ENCODE measurements at regions not wholly inside any gene's neighbourhood (a gene's known extent, or its start where the extent isn't known, plus 50 kb on each side); places are given as distances from the start of the nearest gene placed in this dataset.

DNA sequence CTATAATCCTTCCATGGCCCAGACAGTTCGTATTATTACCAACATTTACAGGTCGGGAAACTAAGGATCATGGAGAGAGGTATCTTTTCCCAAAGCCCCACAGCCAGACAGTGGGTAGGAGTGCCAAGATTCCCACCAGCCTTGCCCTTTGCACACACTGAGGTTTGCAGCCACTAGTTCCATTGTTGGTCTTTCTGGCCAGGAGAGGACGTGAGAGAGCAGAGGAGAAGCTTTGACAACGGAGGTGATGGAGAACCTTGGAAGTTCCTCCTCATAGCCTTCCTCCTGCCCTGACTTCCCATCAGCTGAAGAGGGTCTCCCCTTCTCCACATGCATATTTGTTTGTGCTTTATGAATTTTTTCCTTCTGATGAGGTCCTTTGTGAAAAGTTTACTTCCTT is 50.5 kb upstream of the PLCL2 start:
- no peaks in the 10 kb centered on the region for H3K27me3 ChIP-seq (replicated peaks in 1 of 4; ENCODE audit: control extremely low read depth in 1 of 4, control insufficient read depth in 3 of 4, insufficient read depth in 4 of 4, low read length in 3 of 4)
- no peaks in the 10 kb centered on the region for H3K9me3 ChIP-seq (ENCODE audit: control extremely low read depth in 1 of 3, control insufficient read depth in 2 of 3, insufficient read depth in 1 of 3, low read length in 2 of 3)
- H3K27ac ChIP-seq (ENCODE audit: low read length in 2 of 2), result no peak overlapping the region
- ChIA-PET POLR2A (interaction anchor here (0.6 kb wide), 1 partner anchor 50 kb away, joined by 3 read pairs; the partner anchor contains the start of gene PLCL2), CTCF (no interaction called here)
- H3K9ac ChIP-seq (ENCODE audit: low read length), result no peak overlapping the region
- H3K4me1 Mint-ChIP-seq, result peaks cover 17% of the 10 kb centered on the region
- ATAC-seq (ENCODE audit: low read depth) (no peak), DNase-seq (no peak)
- TF ChIP-seq EZH2 (IDR thresholded peaks at IDR 0.05; ENCODE audit: borderline replicate concordance, insufficient read depth, low read depth, low read length, poor library complexity, severe bottlenecking), result no peak
- TF ChIP-seq, protein P1, sequence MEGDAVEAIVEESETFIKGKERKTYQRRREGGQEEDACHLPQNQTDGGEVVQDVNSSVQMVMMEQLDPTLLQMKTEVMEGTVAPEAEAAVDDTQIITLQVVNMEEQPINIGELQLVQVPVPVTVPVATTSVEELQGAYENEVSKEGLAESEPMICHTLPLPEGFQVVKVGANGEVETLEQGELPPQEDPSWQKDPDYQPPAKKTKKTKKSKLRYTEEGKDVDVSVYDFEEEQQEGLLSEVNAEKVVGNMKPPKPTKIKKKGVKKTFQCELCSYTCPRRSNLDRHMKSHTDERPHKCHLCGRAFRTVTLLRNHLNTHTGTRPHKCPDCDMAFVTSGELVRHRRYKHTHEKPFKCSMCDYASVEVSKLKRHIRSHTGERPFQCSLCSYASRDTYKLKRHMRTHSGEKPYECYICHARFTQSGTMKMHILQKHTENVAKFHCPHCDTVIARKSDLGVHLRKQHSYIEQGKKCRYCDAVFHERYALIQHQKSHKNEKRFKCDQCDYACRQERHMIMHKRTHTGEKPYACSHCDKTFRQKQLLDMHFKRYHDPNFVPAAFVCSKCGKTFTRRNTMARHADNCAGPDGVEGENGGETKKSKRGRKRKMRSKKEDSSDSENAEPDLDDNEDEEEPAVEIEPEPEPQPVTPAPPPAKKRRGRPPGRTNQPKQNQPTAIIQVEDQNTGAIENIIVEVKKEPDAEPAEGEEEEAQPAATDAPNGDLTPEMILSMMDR (IDR thresholded peaks at IDR 0.05), result no peak
- no peak overlapping the region for H3K4me2 ChIP-seq (replicated peaks; ENCODE audit: low read depth, low read length, poor library complexity, severe bottlenecking)
- no peaks in the 10 kb centered on the region for H4K20me1 ChIP-seq (ENCODE audit: control insufficient read depth, insufficient read depth, low read length, poor library complexity, severe bottlenecking)
- intact Hi-C loops (cut with micrococcal nuclease), result no loop called here
- no peak overlapping the region for H3K4me3 Mint-ChIP-seq
- 79% methylated on average over 2 of the region's 4 CpGs for WGBS (ENCODE audit: insufficient coverage)
- H3K27me3 Mint-ChIP-seq, result no peaks in the 10 kb centered on the region
- H3K36me3 ChIP-seq (replicated peaks in 1 of 2; ENCODE audit: control extremely low read depth in 1 of 2, control insufficient read depth in 1 of 2, extremely low read depth in 1 of 2, insufficient read depth in 2 of 2, low read length in 1 of 2), result no peaks in the 10 kb centered on the region
- no peak overlapping the region for H3K4me3 ChIP-seq (ENCODE audit: control extremely low read depth in 1 of 5, extremely low read depth in 1 of 5, insufficient read depth in 1 of 5, low read depth in 2 of 5, low read length in 4 of 5)
- no peak overlapping the region for H3K27ac Mint-ChIP-seq
- peaks cover 8 to 9% of the 10 kb centered on the region in 2 donors for H3K4me1 ChIP-seq (ENCODE audit: control insufficient read depth in 2 of 2, insufficient read depth in 2 of 2, low read length in 2 of 2)
- H3K9me3 Mint-ChIP-seq (ENCODE audit: insufficient read depth), result no peaks in the 10 kb centered on the region
- H3K79me2 ChIP-seq (ENCODE audit: control insufficient read depth, insufficient read depth, low read length), result no peaks in the 10 kb centered on the region
- no peak overlapping the region for H2AFZ ChIP-seq (ENCODE audit: insufficient read depth, low read depth, low read length, poor library complexity, severe bottlenecking)

DNA sequence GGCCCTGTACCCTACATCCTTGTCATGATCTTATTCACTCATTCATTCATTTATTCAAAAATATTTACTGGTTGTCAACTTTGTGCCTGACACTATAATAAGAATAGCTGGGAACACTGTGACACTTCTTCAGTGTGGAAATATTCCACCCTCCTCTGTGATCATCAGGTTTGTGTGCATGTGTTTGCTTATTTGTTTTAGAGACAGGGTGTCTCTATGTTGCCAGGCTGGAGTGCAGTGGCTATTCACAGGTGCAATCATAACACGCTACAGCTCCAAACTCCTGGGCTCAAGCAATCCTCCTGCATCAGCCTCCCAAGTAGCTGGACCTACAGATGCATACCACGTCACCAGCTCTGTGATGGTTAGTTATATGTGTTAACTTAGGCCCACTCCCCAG is 50.0 kb upstream of the PLCL2 start:
- intact Hi-C loops (cut with micrococcal nuclease), result no loop called here

More for the DNA sequence above, 50.0 kb upstream of the PLCL2 start:
- H3K4me1 ChIP-seq (ENCODE audit: control insufficient read depth in 2 of 2, insufficient read depth in 2 of 2, low read length in 2 of 2), result peaks cover 8 to 9% of the 10 kb centered on the region in 2 donors
- no peak for ATAC-seq (ENCODE audit: low read depth)
- H3K36me3 ChIP-seq (replicated peaks in 1 of 2; ENCODE audit: control extremely low read depth in 1 of 2, control insufficient read depth in 1 of 2, extremely low read depth in 1 of 2, insufficient read depth in 2 of 2, low read length in 1 of 2), result no peaks in the 10 kb centered on the region
- H4K20me1 ChIP-seq (ENCODE audit: control insufficient read depth, insufficient read depth, low read length, poor library complexity, severe bottlenecking), result no peaks in the 10 kb centered on the region
- ChIA-PET CTCF (no interaction called here), POLR2A (no interaction called here)
- no peaks in the 10 kb centered on the region for H3K79me2 ChIP-seq (ENCODE audit: control insufficient read depth, insufficient read depth, low read length)
- H3K9ac ChIP-seq (ENCODE audit: low read length), result no peak overlapping the region
- Mint-ChIP-seq H3K4me1 (peaks cover 21% of the 10 kb centered on the region), H3K27me3 (no peaks in the 10 kb centered on the region), H3K4me3 (no peak overlapping the region), H3K27ac (no peak overlapping the region), H3K9me3 (ENCODE audit: insufficient read depth) (no peaks in the 10 kb centered on the region)
- H3K27ac ChIP-seq (ENCODE audit: low read length in 2 of 2), result no peak overlapping the region
- DNase-seq, result no peak
- H2AFZ ChIP-seq (ENCODE audit: insufficient read depth, low read depth, low read length, poor library complexity, severe bottlenecking), result no peak overlapping the region
- H3K4me3 ChIP-seq (ENCODE audit: control extremely low read depth in 1 of 5, extremely low read depth in 1 of 5, insufficient read depth in 1 of 5, low read depth in 2 of 5, low read length in 4 of 5), result no peak overlapping the region
- no peaks in the 10 kb centered on the region for H3K27me3 ChIP-seq (replicated peaks in 1 of 4; ENCODE audit: control extremely low read depth in 1 of 4, control insufficient read depth in 3 of 4, insufficient read depth in 4 of 4, low read length in 3 of 4)
- no peak for TF ChIP-seq EZH2 (IDR thresholded peaks at IDR 0.05; ENCODE audit: borderline replicate concordance, insufficient read depth, low read depth, low read length, poor library complexity, severe bottlenecking)
- TF ChIP-seq, protein P1 (IDR thresholded peaks at IDR 0.05), result no peak
- H3K4me2 ChIP-seq (replicated peaks; ENCODE audit: low read depth, low read length, poor library complexity, severe bottlenecking), result no peak overlapping the region
- no peaks in the 10 kb centered on the region for H3K9me3 ChIP-seq (ENCODE audit: control extremely low read depth in 1 of 3, control insufficient read depth in 2 of 3, insufficient read depth in 1 of 3, low read length in 2 of 3)
- WGBS (ENCODE audit: insufficient coverage), result no CpG with 5 or more reads among the region's 2 CpGs
